Embryonic facial prominence (tissue), 1 donor: ENCODE measurements at regions not wholly inside any gene's neighbourhood (a gene's known extent, or its start where the extent isn't known, plus 50 kb on each side); places are given as distances from the start of the nearest gene placed in this dataset.
"Not testable (repeated sequence)": the region's sequence is repeated elsewhere in the genome, so short reads cannot be mapped to it uniquely, and the experiment has no call there.

Experiments used
- DNase-seq: peaks from one replicate; pipeline ENCODE4 v3.0.0-alpha.2; 2016; ENCODE audit errors: extremely low spot score

GRCh38 chr2:199216253-199216652 is 241.5 kb downstream of the SATB2 start:
- no peak for DNase-seq

DNA sequence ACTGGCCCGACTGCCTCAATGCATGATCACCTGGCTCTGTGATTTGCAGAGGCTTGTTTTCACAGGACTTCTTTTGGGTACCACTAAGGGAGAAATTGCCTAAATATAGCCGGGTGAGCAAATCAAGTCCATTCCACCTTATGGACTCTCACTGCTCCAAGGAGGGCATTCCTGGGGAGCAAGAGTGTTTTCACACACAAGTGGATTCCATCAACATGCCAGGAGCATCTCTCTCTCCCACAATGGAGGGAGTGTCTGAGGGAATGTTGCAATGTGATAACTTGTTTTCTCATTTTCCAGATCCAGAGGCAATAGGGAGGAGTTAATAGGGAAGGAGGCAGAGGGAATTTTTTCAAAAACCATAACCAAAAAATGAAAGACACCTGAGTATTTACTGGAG is 250.7 kb downstream of the SATB2 start:
- DNase-seq, result no peak

GRCh38 chr2:199206536-199206935 is 251.2 kb downstream of the SATB2 start:
- DNase-seq, result no peak

DNA sequence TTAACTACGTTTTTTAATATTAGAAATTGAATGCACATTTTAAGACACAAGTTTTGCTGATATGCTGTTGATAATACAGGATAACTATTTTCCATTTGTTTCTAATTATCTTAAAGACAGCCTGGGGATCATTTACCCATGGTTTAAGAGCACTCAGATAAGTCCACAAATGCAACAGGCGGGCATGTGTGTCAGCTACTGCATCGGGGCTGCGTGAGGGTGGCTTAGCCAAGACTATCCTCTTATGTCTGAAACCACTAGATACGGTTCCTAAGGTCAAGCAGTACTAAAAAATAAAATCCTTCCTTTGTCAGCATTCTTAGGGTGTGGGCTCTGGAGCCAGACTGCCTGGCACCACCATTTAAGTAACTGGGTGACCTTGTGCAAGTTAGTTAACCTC is 254.8 kb downstream of the SATB2 start:
- no peak for DNase-seq

GRCh38 chr2:199201539-199201938 is 256.2 kb downstream of the SATB2 start:
- DNase-seq, result no peak

DNA sequence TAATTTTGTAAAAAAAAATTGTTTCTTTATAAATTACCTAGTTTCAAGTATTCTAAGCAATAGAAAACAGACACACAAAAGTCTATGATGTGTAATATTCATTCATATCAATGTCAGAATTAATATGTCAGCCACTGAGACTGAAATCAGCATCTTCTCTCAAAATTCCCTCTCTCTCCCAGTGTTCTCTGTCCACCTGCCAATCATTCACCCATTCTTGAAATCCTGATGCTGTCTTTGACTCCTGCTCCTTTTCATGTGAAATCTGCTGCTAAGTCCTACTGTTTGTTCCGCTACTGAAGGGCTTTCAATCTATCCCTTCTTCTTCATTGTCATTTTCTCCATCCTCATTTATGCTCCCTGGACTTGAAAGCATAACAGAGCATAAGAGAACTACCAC is 257.9 kb downstream of the SATB2 start:
- DNase-seq, result no peak

DNA sequence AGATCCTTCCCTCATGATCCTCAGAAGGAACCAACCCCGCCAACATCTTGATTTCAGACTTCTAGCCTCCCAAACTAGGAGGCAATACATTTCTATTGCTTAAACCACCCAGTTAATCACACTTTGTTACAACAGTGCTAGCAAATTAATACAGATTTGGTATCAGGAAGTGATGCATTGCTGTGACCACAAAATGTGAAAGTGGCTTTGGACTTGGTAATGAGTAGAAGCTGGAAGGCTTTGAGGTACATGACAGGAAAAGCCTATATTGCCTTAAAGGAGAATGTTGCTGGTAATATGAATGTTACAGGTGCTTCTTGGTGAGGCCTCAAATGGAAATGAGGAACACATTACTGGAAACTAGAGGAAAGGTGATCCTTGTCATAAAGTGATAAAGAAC is 260.3 kb downstream of the SATB2 start:
- no peak for DNase-seq

DNA sequence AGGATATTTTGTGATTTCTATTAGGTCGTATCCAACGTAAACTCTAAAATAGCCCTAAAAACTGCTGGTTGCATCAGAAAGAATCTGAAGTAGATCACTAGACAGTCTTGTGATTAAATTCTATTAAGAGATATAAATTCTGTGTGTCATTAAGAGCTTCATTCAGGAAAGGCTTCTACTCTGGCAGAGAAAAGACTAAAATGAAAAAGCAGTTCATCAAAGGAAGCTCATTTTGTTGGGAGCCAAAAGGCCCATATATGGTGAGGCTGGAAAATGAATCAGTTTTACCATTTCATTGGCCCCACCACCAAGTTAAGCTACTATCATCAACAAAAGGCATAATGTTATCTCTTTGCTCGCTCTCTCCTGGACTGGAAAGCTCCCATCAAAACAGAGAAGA is 261.1 kb downstream of the SATB2 start:
- DNase-seq, result no peak

DNA sequence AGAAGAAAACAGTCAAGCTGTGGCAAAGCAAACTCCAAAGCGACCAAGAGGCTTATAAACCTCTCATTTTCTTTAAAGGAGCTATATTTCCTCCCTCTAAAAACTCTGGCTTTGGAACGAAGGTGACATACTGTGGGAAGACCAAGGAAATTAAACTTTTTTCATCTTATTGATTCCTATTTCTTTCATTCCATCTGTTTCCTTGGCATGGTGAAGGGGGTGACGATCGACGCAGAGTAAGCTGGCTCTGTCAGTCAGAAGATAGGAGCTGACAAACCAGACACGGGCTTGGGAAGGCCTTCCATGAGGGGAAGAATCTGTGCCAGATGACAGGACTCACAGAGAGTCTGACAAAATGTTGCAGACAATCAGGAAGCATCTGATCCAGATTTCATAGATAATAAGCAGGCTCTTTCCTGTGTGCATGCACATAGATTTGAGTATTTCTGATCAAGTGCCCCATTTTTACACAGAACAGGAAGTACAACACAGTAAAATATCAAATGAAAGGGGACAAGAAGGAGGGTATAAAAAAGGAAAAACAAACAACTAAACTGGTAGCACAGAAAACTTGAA is 261.7 kb downstream of the SATB2 start:
- DNase-seq, result no peak

DNA sequence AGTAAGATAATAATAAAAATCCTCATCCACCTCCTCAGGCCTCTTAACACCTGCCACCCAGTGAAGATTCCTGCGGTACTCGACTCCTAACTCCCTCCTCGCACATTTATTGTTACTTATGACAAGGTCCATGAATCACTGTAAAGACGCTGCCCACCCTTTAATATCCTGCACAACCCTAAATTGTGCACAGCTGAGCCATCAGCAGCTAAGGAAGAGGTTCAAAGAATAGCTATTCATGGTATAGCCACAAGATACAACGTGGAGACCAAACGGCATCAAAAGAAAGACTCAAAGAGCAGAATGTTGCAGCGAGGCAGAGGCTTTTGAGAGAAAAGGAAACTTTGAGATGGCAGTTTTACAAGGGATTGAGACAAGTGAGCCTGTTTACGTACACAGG is 266.3 kb downstream of the SATB2 start:
- no peak for DNase-seq

DNA sequence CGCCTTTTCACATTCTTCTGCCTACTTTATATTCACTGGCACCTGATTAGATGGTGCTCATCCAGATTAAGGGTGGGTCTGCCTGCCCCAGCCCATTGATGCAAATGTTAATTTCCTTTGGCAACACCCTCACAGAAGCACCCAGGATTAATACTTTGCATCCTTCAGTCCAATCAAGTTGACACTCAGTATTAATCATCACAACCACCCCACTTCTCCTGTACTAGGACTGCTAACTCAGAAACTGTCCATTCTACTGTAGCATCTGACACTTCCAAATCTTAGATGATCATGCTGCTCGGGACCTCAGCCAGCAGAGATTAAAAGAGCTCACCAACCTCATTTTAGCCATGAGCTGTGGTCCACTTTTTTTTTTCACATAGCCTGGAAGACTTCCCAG is 268.5 kb downstream of the SATB2 start:
- DNase-seq, result no peak

DNA sequence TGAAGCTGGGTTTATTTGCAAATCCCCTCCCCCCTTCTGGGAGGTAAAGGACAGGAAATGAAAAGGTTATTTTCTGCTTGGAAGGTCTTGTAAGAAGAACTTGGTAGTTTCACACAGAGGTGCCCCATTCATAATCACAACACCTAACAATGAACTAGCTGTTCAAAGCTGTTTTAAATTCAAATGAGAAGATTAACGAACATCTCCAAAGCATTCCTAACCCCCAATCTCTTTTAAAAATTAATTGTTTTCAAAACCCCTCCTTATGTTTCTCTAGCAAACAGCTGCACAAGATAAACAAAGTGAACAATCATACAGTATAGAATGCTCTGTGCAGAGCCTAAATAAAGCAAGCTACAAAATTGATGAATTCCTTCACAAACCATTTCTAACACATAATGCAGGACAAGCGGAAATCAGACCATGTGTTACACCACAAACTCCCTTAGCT is 271.4 kb downstream of the SATB2 start:
- no peak for DNase-seq

GRCh38 chr2:199185174-199185573 is 272.6 kb downstream of the SATB2 start:
- not testable (repeated sequence) for DNase-seq

DNA sequence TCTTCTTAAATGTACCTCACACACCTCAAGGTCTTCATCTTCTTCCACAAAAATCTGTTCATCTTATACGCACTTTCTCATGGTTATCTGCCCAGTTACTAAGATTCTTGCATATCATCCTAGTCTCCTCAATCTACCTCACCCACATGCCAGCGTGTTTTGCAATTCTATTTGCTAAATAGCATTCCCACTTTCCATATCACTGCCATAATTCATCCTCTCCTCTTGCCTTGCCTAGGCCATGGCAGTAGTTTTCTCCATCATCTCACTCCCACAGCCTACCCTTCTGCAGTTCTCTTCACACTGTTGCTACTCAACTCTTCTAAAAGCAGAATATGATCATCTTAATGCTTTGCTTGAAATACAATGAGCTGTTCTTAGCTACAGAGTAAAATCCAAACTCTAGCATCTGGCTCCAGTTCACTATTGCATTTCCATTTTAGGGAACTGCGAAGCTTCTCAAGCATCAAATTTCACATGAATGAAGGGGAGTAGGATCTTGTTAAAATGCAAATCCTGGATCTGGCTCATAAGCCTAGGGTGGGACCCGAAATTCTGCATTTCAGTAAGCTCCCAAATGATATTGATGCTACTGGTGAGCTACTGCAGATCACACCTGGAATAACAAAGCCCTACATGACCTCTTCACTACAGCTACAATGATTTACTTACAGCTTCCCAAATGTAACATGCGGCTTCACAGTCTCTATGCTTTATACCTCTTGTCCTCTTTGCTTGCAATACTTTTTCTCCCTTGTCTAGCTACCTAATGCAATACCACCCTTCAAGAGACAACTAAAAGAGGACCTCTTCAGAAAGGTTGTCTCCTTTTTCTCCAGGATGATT is 293.9 kb downstream of the SATB2 start:
- DNase-seq, result no peak

- DNase-seq, result no peak
Observed at GRCh38 chr2:199160677-199161465, 296.9 kb downstream of the SATB2 start.

DNA sequence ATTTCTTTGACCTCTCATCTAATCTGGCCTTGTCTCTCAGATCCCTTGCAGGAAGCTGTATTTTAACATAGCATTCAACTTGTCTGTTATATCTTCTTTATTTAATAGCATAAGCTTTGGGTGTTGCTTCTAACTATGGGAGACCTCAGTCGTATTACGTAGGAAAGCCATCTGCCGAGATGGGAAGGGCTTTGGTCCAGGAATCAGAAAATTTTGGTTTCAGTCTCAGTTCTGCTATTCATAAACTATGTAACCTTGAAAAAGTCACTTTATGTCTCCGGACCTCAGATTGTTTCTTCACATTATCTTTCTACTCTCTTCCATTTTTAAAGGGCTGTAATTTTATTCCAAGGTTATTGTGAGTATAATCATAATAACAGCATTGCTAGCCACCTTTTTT is 297.7 kb downstream of the SATB2 start:
- DNase-seq, result no peak

GRCh38 chr2:199148076-199148845 is 309.5 kb downstream of the SATB2 start:
- no peak for DNase-seq

DNA sequence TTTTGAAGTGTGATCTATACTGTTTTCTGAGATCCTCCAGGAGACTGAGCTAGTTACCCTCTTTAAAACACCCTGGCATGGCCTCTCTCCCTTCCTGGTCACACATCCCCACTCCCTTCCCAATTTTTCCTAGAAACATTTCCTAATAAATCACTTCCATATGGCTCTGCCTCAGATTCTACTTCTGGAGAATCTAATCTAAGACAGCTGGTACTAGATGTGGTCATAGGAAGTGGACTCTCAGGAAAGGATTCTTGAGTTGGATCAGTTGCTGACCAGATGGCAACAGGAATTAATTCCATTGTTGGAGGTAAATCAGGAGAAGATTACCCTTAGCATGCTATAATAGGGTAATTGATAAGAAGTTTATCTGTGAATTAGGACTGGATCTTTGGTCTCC is 310.5 kb downstream of the SATB2 start:
- no peak for DNase-seq

DNA sequence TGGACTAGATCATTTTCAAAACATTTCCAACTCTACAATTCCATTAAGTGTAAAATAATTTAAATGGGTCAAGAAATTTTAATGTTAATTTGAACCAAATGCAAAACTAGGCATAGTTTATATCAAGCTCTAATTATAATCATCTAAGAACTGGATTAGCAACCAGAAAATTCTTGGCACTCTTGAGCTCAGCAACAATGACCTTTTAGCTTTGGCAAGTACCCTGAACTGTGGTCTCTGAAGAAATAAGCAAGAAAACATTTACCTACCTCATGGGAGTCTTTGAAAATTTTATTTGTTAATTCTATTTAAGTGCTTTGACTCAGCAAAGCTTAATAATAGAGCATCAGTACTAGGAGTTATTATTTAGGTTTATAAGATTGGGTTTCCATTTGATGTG is 313.2 kb downstream of the SATB2 start:
- DNase-seq, result no peak

GRCh38 chr2:199144036-199144435 is 313.7 kb downstream of the SATB2 start:
- no peak for DNase-seq

GRCh38 chr2:199136681-199137080 is 321.1 kb downstream of the SATB2 start:
- DNase-seq, result no peak

DNA sequence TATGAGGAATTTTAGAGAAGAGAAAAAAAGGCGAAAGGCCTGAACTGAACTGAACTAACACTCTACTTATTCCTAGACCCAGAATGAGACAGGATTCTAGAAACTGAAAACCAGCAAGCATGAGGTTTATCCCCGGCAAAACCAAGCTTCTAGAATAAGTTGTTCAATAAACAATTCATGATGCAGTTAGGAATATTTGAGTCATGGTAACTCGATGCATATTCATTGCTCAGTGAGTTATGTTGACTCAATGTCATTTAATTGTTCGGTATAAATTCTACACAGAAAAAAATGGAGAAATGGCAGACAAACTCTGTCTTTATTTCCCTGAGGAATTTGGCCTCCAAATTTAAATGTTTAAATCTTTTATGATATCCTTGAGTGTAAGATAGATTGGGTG is 321.5 kb downstream of the SATB2 start:
- DNase-seq, result no peak
